Sigmoid colon (tissue), 4 donors: ENCODE measurements at regions not wholly inside any gene's neighbourhood (a gene's known extent, or its start where the extent isn't known, plus 50 kb on each side); places are given as distances from the start of the nearest gene placed in this dataset.
"Not testable (repeated sequence)": the region's sequence is repeated elsewhere in the genome, so short reads cannot be mapped to it uniquely, and the experiment has no call there.

Experiments used
- CTCF ChIP-seq, 4 experiments: fragments of 450-650 bp in 3 of 4; fragments of 200-600 bp in 1 of 4; IDR thresholded peaks; one replicate each; pipeline ENCODE4 v1.5.1; 2016 to 2019; ENCODE audit warnings: antibody characterized with exemption in 4 of 4, mild to moderate bottlenecking in 3 of 4, moderate library complexity in 2 of 4
- EP300 ChIP-seq, 4 donors: sonication (generic); formaldehyde crosslinking; IDR thresholded peaks; one replicate each; pipeline ENCODE4 v1.6.1; 2017; ENCODE audit warnings: antibody characterized with exemption in 4 of 4
- POLR2A ChIP-seq, 2 donors: fragments of 450-650 bp; IDR thresholded peaks; one replicate each; pipeline ENCODE4 v1.6.1; 2016; ENCODE audit warnings: antibody characterized with exemption in 2 of 2, mild to moderate bottlenecking in 2 of 2, moderate library complexity in 2 of 2
- POLR2AphosphoS5 ChIP-seq, 4 donors: sonication (generic); formaldehyde crosslinking; IDR thresholded peaks; one replicate each; pipeline ENCODE4 v1.6.1; 2017; ENCODE audit warnings: antibody characterized with exemption in 4 of 4

GRCh38 chr1:118440-118839, 333.0 kb downstream of the OR4F29 start:
- TF ChIP-seq CTCF, POLR2AphosphoS5, EP300, POLR2A (IDR thresholded peaks at IDR 0.05): not testable (repeated sequence)
